Pancreas (tissue), 10 donors: ENCODE measurements at regions not wholly inside any gene's neighbourhood (a gene's known extent, or its start where the extent isn't known, plus 50 kb on each side); places are given as distances from the start of the nearest gene placed in this dataset.

Experiments used
- ATAC-seq, 4 donors: fragments of 200-7000 bp; cut with Tn5 transposase; one replicate each; pipeline versions ENCODE4 v1.8.0 to v1.9.1; 2020; ENCODE audit warnings: mild to moderate bottlenecking in 4 of 4, moderate library complexity in 4 of 4
- DNase-seq, 6 donors: peaks; one replicate each; pipeline ENCODE4 v3.0.0-alpha.2; 2020
- FAIRE-seq: peaks from 2 replicates; lab custom pipeline; 2012; peaks lifted over from hg19 to GRCh38; lab: Jason Lieb, UNC
- H3K27ac ChIP-seq, 4 donors: fragments of 200-600 bp; sonication (generic); 1 replicate in 3 of 4; 2 replicates in 1 of 4; pipeline versions ENCODE4 v1.5.0 to v1.8.0; 2020
- H3K27me3 ChIP-seq, 4 donors: fragments of 200-600 bp; one replicate each; pipeline ENCODE4 v1.8.0; 2021
- H3K36me3 ChIP-seq, 3 donors: fragments of 200-600 bp; sonication (generic) in 1 of 3; one replicate each; pipeline versions ENCODE4 v1.5.0 to v1.8.0; 2020 to 2021
- H3K4me1 ChIP-seq, 3 donors: fragments of 200-600 bp; one replicate each; pipeline ENCODE4 v1.8.0; 2021
- H3K4me3 ChIP-seq, 4 donors: fragments of 200-600 bp; sonication (generic) in 2 of 4; one replicate each; pipeline versions ENCODE4 v1.5.0 to v1.8.0; 2020 to 2021
- H3K9me3 ChIP-seq, 4 donors: fragments of 200-600 bp; one replicate each; pipeline ENCODE4 v1.8.0; 2021
- WGBS, 2 donors: extraction: QIAGEN DNeasy Blood & Tissue Kit; methylation state at CpG; one replicate each; pipeline ENCODE4 v1.1.7; 2013; 5-methylcytosine and 5-hydroxymethylcytosine counted together
- intact Hi-C, 3 donors: fragments of 100-400 bp; cut with DNase I; formaldehyde crosslinking; loops; one replicate each; pipeline versions ENCODE4 v1.11.1 to v1.14.2; 2022
- TF ChIP-seq, protein P1 (sequence below), 4 donors: fragments of 200-600 bp; sonication (generic) in 3 of 4; IDR thresholded peaks; one replicate each; pipeline versions ENCODE4 v1.5.0 to v1.8.0; 2021; ENCODE audit warnings: antibody characterized with exemption in 4 of 4
- donor health status: healthy with polysubstance abuse.
- donor health status: DM: no; HTN: no; CAD: no; lungs with moderate emphysema.
- donor health status: DM: no; HTN: no; CAD: no.
- donor health status: control.
- donor health status: control.
- donor health status: Bipolar disorder and iron deficiency.
- donor health status: DM: yes; HTN: yes; CAD: no.
- donor health status: DM: no; HTN: no; CAD: no.
- donor health status: DM: no; HTN: no; CAD: no.
- donor health status: DM: yes; HTN: yes; CAD: no.

DNA sequence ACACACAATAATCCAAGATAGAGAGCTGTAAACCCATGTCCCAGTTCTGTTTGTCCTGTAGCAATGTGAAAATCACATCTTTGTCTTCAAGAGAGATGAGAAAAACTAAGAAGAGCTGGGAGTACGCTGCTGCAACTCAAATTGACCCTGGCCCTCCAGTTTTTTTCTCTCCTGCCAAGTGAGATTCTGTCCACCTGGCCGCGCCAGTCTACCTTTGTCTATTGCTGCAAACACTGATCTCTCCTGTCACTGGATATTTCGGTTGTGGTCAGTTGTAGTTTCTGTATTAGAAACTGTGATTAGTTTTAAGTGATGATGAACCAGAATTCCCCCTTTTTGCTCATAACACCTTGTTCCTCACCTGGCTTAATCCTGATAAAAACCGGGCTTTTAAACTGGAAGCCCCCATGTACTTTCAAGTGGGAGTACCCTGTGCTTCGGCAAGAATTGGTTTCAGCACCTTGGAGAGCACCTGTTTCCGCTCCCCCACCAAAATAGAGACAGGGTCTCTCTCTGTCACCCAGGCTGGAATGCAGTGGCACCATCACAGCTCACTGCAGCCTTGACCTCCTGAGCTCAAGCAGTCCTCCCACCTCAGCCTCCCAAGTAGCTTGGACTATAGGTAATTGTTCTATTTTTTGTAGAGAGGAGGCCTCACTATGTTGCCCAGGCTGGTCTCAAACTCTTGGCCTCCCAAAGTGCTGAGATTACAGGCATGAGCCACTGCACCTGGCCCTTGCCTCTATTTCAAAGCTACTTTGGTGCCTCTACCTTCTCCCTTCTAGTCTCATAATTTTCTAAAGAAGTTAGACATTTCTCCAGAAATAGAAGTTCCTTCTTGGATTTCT is 156.8 kb downstream of the PHETA1 start:
- ATAC-seq, result no peak
- no peak overlapping the region for H3K27ac ChIP-seq
- H3K4me3 ChIP-seq, result no peak overlapping the region
- FAIRE-seq, result no peak
- H3K4me1 ChIP-seq, result no peaks in the 10 kb centered on the region
- intact Hi-C loops, result no loop called here
- H3K9me3 ChIP-seq, result no peaks in the 10 kb centered on the region
- TF ChIP-seq, protein P1, sequence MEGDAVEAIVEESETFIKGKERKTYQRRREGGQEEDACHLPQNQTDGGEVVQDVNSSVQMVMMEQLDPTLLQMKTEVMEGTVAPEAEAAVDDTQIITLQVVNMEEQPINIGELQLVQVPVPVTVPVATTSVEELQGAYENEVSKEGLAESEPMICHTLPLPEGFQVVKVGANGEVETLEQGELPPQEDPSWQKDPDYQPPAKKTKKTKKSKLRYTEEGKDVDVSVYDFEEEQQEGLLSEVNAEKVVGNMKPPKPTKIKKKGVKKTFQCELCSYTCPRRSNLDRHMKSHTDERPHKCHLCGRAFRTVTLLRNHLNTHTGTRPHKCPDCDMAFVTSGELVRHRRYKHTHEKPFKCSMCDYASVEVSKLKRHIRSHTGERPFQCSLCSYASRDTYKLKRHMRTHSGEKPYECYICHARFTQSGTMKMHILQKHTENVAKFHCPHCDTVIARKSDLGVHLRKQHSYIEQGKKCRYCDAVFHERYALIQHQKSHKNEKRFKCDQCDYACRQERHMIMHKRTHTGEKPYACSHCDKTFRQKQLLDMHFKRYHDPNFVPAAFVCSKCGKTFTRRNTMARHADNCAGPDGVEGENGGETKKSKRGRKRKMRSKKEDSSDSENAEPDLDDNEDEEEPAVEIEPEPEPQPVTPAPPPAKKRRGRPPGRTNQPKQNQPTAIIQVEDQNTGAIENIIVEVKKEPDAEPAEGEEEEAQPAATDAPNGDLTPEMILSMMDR (IDR thresholded peaks at IDR 0.05), result no peak
- no peaks in the 10 kb centered on the region for H3K27me3 ChIP-seq
- WGBS, 2 donors, result 34 to 44% methylated on average over 7 of the region's 7 CpGs
- DNase-seq, result no peak
- H3K36me3 ChIP-seq, result no peaks in the 10 kb centered on the region

DNA sequence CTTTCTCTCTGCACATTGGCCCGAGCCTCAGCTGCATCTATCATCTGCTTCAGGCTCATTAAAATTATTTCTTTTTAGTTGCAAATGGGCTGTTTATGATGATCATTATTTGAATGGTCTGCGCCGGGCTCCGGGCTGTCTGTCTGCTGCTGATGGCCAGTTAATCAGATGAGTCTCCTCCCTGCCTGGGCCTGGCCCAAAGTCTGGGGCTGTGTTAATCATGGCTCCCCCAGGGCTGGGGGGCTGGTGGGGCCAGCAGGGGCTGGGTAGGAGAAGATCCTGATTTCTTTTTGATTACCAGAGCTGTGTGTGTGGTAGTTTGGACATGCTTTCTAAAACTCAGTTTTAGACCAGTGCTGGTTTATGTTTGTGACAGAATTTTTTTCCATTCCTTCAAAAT is 159.1 kb downstream of the PHETA1 start:
- WGBS, 2 donors, result 60 to 65% methylated on average over 4 of the region's 4 CpGs
- no peaks in the 10 kb centered on the region for H3K4me1 ChIP-seq
- FAIRE-seq (no peak), DNase-seq (no peak), ATAC-seq (no peak)
- no peaks in the 10 kb centered on the region for H3K36me3 ChIP-seq
- no peaks in the 10 kb centered on the region for H3K27me3 ChIP-seq
- TF ChIP-seq, protein P1 (IDR thresholded peaks at IDR 0.05), result no peak
- intact Hi-C loops, result no loop called here
- no peaks in the 10 kb centered on the region for H3K9me3 ChIP-seq
- no peak overlapping the region for H3K27ac ChIP-seq
- no peak overlapping the region for H3K4me3 ChIP-seq

DNA sequence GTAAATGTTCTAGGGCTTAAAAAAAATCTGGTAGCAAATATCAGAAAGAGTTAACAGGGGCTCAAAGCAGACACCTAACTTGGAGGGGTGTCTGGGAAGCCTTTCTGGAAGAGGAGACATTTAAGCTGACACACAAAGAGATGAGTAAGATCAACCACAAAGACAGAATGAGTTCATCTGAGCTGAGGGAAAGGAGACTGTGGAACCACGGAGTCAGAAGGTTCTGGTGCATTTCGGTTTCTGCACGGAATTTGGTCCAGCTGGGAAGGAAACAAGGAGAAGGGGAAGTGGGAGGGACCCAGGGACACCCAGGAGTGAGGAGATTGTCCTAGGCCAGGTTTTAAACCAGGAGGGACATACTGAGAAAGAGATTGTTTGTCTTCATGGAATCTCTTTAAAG is 161.1 kb downstream of the PHETA1 start:
- intact Hi-C loops, result no loop called here
- H3K9me3 ChIP-seq, result no peaks in the 10 kb centered on the region
- no peak for ATAC-seq
- WGBS, 2 donors, result 42 to 56% methylated on average over 3 of the region's 3 CpGs
- H3K4me3 ChIP-seq, result no peak overlapping the region
- no peak overlapping the region for H3K27ac ChIP-seq
- H3K4me1 ChIP-seq, result no peaks in the 10 kb centered on the region
- no peak for DNase-seq
- H3K36me3 ChIP-seq, result no peaks in the 10 kb centered on the region
- no peaks in the 10 kb centered on the region for H3K27me3 ChIP-seq
- no peak for FAIRE-seq
- TF ChIP-seq, protein P1 (IDR thresholded peaks at IDR 0.05), result no peak

DNA sequence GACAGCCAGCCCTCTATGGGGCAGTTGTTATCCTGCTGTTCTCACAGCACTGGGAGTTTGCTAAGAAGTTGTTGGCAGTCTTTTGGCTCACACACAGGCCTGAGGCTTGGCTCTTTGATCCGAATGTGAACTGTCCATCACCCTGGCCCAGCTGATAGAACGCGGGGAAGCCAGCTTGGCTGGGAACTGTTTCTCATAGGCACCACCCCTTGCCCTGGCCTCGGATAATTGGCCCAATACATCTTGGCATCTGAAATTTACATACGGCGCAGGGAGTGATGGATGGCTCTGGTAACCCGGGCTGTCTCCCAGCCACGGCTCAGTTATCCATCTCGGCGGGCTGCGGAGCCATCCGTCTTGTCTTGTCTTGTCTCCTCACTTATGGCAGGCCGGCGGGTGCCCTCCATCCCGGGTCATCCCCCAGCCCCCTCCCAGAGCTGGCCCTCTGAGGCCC is 164.1 kb downstream of the PHETA1 start:
- ATAC-seq (no peak), FAIRE-seq (no peak), DNase-seq (no peak)
- H3K27ac ChIP-seq, result no peak overlapping the region
- H3K9me3 ChIP-seq, result no peaks in the 10 kb centered on the region
- intact Hi-C loops, result no loop called here
- no peak overlapping the region for H3K4me3 ChIP-seq
- no peaks in the 10 kb centered on the region for H3K36me3 ChIP-seq
- H3K4me1 ChIP-seq, result no peaks in the 10 kb centered on the region
- no peaks in the 10 kb centered on the region for H3K27me3 ChIP-seq
- 67 to 72% methylated on average over 15 of the region's 15 CpGs for WGBS, 2 donors
- TF ChIP-seq, protein P1 (IDR thresholded peaks at IDR 0.05), result no peak

DNA sequence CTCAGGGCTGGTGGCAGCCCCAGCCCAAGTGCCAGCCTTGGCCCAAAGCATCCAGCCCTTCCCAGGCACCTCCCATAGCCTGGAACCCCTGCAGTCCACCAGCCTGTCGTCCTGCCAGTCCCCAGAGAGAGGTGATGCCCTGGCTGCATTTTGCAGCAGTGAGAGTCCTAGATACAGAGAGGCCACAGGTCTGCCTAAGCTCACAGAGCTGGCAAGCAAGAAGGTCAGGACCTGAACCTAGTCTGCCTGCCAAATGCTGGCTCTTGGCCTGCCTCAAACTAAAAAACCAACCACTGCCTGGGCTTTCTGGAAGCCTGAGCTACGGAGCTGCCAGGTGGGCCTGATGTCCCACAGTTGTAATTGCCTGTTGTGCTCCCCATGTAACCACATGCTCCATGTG is 164.9 kb downstream of the PHETA1 start:
- Histone ChIP-seq H3K27me3 (no peaks in the 10 kb centered on the region), H3K9me3 (no peaks in the 10 kb centered on the region), H3K4me1 (no peaks in the 10 kb centered on the region), H3K36me3 (no peaks in the 10 kb centered on the region), H3K4me3 (no peak overlapping the region), H3K27ac (no peak overlapping the region)
- DNase-seq (no peak), FAIRE-seq (no peak), ATAC-seq (no peak)
- TF ChIP-seq, protein P1 (IDR thresholded peaks at IDR 0.05), result no peak
- intact Hi-C loops, result no loop called here
- WGBS, 2 donors, result 62 to 72% methylated on average over 2 of the region's 2 CpGs
